HG03108 (cell line): ENCODE measurements at regions not wholly inside any gene's neighbourhood (a gene's known extent, or its start where the extent isn't known, plus 50 kb on each side); places are given as distances from the start of the nearest gene placed in this dataset.
"Not testable (repeated sequence)": the region's sequence is repeated elsewhere in the genome, so short reads cannot be mapped to it uniquely, and the experiment has no call there.

ENCODE experiments used
- ATAC-seq: cut with Tn5 transposase; IDR thresholded peaks from one replicate; pipeline ENCODE4 v1.9.1; 2021; ENCODE audit warnings: moderate library complexity; ENCODE audit not compliant: unreplicated experiment

DNA sequence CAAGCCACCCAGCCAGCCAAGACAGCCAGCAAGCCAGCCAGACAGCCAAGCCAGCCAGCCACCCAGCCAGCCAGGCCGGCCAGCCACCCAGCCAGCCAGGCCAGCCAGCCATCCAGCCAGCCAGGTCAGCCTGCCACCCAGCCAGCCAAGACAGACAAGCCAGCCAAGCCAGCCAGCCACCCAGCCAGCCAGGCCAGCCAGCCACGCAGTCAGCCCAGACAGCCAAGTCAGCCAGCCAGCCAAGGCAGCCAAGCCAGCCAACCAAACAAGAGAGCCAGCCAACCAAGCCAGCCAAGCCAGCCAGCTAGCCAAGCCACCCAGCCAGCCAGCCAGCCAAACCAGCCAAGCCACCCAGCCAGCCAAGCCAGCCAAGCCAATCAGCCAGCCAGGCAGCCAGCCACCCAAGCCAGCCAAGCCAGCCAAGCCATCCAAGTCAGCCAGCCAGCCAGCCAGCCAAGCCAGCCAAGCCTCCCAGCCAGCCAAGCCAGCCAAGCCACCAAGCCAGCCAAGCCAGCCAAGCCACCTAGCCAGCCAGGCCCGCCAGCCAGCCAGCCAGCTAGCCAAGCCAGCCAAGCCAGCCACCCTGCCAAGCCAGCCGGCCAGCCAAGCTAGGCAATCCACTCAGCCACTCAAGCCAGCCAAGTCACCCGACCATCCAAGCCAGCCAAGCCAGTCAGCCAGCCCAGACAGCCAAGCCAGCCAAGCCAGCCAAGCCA, 1599.9 kb downstream of the RPIA start:
- ATAC-seq = not testable (repeated sequence)

DNA sequence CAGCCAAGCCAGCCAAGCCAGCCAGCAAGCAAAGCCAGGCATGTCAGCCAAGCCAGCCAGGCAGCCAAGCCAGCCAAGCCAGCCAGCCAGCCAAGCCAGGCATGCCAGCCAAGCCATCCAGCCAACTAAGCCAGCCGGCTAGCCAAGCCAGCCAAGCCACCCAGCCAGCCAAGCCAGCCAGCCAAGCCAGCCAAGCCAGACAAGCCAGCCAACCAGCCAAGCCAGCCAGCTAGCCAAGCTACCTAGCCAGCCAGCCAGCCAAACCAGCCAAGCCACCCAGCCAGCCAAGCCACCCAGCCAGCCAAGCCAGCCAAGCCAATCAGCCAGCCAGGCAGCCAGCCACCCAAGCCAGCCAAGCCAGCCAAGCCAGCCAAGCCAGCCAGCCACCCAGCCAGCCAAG, 1600.5 kb downstream of the RPIA start:
- not testable (repeated sequence) for ATAC-seq

DNA sequence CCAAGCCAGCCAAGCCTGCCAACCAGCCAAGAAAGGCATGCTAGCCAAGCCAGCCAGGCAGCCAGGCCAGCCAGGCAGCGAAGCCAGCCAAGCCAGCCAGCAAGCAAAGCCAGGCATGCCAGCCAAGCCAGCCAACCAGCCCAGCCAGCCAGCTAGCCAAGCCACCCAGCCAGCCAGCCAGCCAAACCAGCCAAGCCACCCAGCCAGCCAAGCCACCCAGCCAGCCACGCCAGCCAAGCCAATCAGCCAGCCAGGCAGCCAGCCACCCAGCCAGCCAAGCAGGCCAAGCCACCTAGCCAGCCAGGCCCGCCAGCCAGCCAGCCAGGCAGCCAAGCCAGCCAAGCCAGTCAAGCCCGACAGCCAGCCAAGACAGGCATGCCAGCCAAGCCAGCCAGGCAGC, 1601.0 kb downstream of the RPIA start:
- not testable (repeated sequence) for ATAC-seq

DNA sequence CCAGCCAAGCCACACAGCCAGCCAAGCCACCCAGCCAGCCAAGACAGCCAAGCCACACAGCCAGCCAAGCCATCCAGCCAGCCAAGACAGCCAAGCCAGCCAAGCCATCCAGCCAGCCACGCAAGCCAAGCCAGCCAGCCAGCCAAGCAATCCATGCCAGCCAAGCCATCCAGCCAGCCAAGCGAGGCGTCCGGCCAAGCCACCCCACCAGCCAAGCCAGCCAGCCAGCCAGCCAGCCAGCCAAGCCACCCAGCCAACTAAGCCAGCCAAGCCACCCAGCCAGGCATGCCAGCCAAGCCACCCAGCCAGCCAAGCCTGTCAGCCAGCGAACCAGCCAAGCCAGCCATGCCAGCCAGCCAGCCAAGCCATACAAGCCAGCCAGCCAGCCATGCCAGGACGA, 1601.8 kb downstream of the RPIA start:
- ATAC-seq = not testable (repeated sequence)

DNA sequence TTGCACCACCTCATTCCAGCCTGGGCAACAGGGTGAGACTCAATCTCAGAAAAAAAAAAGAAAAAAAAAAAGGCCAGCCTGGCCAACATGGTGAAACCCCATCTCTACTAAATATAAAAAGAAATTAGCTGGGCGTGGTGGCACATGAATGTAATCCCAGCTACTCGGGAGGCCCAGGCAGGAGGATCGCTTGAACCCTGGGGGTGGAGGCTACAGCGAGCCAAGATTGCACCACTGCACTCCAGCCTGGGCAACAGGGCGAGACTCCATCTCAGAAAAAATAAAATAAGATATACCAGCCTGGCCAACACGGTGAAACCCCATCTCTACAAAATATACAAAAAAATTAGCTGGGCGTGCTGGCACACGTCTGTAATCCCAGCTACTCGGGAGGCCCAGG, 1602.3 kb downstream of the RPIA start:
- ATAC-seq = not testable (repeated sequence)

DNA sequence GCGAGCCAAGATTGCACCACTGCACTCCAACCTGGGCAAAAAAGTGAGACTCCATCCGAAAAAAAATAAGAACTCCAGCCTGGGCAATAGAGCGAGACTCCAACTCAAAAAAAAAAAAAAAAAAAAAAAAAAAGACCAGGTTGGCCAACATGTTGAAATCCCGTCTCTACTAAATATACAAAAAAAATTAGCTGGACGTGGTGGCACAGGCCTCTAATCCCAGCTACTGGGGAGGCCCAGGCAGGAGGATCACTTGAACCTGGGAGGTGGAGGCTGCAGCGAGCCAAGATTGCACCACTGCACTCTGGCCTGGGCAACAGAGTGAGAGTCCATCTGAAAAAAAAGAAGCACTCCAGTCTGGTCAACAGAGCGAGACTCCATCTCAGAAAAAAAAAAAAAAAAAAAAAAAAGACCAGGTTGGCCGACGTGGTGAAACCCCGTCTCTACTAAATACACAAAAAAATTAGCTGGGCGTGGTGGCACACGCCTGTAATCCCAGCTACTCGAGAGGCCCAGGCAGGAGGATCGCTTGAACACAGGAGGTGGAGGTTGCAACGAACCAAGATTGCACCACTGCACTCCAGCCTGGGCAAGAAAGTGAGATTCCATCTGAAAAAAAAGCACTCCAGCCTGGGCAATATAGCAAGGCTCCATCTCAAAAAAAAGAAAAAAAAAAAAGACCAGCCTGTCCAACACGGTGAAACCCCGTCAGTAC, 1603.7 kb downstream of the RPIA start:
- not testable (repeated sequence) for ATAC-seq

DNA sequence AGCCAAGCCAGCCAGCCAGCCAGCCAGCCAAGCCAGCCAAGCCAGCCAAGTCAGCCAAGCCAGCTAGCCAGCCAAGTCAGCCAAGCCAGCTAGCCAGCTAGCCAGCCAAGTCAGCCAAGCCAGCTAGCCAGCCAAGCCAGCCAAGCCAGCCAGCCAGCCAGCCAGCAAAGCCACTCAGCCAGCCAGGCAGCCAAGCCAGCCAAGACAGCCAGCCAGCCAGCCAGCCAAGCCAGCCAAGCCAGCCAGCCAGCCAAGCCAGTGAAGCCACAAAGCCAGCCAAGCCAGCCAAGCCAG, 1605.0 kb downstream of the RPIA start:
- ATAC-seq = not testable (repeated sequence)

DNA sequence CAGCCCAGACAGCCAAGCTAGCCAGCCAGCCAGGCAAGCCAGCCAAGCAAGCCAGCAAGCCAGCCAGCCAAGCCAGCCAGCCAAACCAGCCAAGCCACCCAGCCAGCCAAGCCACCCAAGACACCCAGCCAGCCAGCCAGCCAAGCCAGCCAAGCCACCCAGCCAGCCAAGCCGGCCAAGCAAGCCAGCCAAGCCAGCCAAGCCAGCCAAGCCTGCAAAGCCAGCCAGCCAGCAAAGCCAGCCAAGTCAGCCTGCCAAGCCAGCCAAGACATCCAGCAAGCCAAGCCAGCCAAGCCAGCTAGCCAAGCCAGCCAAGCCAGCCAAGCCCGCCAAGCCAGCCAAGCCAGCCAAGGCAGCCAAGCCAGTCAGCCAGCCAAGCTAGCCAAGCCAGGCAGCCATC, 1606.2 kb downstream of the RPIA start:
- not testable (repeated sequence) for ATAC-seq

DNA sequence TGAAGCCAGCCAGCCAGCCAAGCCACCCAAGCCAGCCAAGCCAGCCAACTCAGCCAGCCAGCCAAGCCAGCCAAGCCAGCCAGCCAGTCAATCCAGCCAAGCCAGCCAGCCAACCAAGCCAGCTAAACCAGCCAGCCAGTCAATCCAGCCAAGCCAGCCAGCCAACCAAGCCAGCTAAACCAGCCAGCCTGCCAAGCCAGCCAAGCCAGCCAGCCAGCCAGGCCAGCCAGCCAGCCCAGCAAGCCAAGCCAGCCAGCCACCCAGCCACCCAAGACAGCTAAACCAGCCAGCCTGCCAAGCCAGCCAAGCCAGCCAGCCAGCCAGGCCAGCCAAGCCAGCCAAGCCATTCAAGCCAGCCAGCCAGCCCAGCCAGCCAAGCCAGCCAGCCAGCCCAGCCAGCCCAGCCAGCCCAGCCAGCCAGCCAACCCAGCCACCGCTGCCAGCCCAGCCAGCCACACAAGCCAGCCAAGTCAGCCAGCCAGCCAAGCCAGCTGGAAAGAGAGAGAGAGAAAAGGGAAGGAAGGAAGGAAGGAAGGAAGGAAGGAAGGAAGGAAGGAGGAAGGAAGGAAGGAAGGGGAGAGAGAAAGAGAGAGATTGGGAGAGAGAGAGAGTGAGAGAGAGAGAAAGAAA, 1606.8 kb downstream of the RPIA start:
- ATAC-seq = not testable (repeated sequence)

DNA sequence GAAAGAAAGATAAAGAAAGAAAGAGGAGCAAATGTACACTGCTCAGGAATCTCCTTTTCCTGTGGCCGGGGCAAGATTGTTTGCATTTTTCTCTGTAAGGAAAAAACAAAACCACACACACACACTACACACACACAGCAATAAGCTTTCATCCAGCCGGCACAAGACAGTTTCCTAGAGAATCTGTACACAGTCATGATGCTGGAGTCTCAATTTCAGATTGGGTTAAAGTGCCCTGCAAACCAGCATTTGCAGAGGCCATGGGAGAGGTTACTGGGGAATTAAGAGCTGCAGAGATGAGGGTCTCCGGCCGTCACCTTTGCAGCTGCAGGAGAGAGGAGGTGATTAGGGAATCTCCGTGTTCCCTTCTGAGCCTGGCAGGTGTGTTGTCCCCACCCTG, 1607.5 kb downstream of the RPIA start:
- not testable (repeated sequence) for ATAC-seq

DNA sequence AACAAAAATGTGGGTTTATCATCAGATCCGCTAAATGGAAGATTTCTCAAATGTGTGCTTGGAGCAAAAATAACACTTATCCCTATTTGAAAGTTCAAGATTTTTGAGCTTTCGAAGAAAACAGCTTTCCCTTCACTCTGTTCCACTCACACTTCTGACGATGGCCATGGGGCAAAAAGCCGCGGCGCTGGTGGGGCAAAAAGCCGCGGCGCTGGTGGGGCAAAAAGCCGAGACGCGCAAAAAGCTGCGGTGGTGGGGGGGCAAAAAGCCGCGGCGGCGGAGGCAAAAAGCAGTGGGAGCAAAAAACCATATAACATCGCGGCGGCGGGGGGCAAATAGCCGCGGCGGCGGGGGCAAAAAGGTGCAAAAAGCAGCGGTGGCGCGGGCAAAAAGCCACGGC, 1631.5 kb downstream of the RPIA start:
- ATAC-seq = not testable (repeated sequence)

DNA sequence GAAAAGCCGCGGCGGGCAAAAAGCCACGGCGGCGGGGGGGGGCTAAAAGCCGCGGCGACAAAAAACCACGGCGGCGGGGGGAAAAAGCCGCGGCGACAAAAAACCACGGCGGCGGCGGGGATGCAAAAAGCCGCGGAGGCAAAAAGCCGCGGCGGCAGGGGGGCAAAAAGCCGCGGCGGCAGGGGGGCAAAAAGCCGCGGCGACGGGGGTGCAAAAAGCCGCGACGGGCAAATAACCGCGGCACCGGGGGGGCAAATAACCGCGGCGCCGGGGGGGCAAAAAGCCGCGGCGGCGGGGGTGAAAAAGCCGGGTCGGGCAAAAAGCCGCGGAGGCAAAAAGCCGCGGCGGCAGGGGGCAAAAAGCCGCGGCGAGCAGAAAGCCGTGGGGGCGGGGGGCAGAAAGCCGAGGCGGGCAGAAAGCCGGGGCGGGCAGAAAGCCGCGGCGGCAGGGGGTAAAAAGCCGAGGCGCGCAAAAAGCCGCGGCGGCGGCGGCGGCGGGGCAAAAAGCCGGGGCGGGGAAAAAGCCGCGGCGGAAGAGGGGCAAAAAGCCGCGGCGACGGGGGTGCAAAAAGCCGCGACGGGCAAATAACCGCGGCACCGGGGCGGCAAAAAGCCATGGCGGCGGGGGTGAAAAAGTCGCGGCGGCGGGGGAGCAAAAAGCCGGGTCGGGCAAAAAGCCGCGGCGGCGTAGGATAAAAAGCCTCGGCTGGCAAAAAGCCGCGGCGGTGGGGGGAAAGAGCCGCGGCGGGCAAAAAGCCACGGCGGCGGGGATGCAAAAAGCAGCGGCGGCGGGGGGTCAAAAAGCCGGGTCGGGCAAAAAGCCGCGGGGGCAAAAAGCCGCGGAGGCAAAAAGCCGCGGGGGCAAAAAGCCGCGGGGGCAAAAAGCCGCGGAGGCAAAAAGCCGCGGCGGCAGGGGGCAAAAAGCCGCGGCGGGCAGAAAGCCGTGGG, 1632.4 kb downstream of the RPIA start:
- not testable (repeated sequence) for ATAC-seq

DNA sequence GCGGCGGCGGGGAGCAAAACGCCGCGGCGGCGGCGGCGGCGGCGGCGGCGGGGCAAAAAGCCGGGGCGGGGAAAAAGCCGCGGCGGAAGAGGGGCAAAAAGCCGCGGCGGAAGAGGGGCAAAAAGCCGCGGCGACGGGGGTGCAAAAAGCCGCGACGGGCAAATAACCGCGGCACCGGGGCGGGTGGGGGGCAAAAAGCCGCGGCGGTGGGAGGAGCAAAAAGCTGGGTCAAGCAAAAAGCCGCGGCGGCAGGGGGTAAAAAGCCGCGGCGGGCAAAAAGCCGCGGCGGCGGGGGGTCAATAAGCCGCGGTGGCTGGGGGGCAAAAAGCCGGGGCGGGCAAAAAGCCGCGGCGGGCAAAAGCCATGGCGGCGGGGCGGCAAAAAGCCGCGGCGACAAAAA, 1633.2 kb downstream of the RPIA start:
- not testable (repeated sequence) for ATAC-seq

DNA sequence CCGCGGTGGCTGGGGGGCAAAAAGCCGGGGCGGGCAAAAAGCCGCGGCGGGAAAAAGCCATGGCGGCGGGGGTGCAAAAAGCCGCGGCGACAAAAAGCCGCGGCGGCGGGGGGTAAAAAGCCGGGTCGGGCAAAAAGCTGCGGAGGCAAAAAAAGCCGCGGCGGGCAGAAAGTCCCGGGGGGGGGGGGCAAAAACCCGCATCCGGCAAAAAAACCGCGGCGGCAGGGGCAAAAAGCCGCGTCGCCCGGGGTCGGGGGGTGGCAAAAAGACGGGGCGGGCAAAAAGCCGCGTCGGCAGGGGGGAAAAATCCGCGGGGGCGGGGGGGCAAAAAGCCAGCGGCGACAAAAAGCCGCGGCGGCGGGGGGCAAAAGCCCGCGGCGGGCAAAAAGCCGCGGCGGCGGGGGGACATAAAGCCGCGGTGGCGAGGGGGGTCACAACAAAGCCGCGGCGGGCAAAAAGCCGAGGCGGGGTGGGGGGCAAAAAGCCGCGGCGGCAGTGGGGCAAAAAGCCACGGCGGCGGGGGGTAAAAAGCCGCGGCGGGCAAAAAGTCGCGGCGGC, 1634.4 kb downstream of the RPIA start:
- not testable (repeated sequence) for ATAC-seq

DNA sequence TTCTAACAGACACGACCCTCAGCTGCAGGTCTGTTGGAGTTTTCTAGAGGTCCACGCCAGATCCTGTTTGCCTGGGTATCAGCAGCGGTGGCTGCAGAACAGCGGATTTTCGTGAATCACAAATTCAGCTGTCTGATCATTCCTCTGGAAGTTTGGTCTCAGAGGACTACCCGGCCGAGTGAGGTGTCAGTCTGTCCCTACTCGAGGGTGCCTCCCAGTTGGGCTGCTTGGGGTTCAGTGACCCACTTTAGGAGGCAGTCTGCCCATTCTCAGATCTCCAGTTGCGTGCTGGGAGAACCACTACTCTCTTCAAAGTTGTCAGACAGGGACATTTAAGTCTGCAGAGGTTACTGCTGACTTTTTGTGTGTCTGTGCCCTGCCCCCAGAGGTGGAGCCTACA, 1664.1 kb downstream of the RPIA start:
- not testable (repeated sequence) for ATAC-seq

DNA sequence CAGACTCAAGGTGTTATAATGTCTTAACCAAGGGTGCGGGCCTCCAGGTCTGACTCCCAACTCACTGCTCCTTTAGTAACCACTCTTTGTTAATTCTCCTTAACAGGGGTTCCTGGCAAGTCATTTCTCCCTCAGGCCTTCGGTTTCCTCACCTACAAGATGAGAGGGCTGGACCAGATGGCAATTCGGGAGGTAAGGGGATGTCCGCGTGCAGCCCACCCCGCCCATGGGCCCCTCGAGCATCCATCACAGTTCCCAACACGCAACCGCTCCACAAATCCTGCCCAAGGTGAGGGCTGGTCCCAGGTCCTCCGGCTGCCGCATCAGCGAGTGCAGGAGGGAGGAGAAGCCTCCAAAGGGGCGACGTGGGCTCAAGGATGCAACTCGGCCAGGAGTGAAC, 1667.9 kb downstream of the RPIA start:
- not testable (repeated sequence) for ATAC-seq

DNA sequence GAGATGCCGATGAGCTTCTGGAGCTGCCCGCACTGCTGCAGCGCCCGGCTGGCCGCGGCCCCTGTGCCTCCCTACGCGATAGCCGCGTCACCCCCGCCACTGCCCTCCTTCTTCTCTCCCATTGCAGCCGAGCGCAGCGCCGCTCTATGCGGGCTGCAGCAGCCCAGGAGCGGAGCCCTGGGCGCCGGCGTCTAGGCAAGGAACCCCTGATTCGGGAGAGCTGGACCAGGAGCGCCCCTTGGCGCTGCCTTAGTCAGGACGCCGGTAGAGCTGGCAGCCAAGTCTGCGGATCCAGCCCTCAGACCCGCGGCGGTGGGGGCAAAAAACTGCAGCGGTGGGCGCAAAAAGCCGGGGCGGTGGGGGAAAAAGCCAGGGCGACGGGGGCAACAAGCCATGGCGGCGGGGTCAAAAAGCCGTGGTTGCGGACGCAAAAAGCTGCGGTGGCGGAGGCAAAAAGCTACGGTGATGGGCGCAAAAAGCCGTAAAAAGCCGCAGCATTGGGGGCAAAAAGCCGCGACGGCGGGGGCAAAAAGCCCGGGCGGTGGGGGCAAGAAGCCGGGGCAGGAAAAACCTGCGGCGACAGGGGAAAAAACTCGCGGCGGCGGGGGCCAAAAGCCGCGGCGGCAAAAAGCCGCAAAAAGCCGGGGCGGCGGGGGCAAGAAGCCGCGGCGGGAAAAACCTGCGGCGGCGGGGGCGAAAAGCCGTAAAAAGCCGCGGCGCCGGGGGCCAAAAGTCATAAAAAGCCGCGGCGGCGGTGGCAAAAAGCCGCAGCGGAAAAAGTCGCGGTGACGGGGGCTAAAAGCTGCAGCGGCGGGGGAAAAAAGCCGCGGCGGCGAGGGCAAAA, 1668.6 kb downstream of the RPIA start:
- ATAC-seq = not testable (repeated sequence)

DNA sequence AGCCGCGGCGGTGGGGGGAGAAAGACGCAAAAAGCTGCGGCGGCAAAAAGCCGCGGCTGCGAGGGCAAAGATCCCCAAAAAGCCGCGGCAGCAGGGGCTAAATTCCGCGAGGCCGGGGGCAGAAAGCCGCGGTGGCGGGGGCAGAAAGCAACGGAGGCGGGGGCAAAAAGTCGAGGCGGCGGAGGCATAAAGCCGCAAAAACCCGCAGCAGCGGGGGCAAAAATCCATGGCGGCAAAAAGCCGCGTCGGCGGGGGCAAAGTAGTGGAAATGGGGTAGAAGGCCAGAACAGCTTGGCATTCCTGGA, 1669.2 kb downstream of the RPIA start:
- not testable (repeated sequence) for ATAC-seq
